ENCODE measurements at regions not wholly inside any gene's neighbourhood (a gene's known extent, or its start where the extent isn't known, plus 50 kb on each side); places are given as distances from the start of the nearest gene placed in this dataset.

DNA sequence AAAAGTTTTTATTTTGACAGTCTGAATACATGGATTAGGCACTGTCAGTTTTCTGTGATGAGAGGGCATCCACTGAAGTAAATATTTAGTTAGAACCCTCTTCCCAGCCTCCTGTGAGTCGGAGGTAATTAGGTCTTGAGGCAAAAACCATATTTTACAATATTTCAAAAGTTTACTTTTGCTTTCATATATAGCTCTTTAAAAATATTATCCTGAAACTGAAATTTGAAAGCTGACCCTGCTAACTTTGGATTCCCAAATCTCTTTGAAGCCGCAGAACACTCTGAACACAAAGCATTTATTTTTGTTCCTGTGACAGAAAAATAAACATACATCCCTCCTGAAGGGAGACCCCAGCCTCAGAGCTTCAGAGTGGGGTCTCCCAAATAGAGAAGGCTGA is 317.4 kb downstream of the KIF20B start:
- no peak for DNase-seq (ENCODE audit: low spot score)
- no peak for TF ChIP-seq FOXA1 (IDR thresholded peaks at IDR 0.05)
- TF ChIP-seq TAF1 (conservative IDR thresholded peaks at IDR 0.05) = no peak
- no peak for TF ChIP-seq HNF4A (conservative IDR thresholded peaks at IDR 0.05)
- no peak for TF ChIP-seq RAD21 (IDR thresholded peaks at IDR 0.05)
- TF ChIP-seq, protein P1, sequence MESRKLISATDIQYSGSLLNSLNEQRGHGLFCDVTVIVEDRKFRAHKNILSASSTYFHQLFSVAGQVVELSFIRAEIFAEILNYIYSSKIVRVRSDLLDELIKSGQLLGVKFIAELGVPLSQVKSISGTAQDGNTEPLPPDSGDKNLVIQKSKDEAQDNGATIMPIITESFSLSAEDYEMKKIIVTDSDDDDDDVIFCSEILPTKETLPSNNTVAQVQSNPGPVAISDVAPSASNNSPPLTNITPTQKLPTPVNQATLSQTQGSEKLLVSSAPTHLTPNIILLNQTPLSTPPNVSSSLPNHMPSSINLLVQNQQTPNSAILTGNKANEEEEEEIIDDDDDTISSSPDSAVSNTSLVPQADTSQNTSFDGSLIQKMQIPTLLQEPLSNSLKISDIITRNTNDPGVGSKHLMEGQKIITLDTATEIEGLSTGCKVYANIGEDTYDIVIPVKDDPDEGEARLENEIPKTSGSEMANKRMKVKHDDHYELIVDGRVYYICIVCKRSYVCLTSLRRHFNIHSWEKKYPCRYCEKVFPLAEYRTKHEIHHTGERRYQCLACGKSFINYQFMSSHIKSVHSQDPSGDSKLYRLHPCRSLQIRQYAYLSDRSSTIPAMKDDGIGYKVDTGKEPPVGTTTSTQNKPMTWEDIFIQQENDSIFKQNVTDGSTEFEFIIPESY (IDR thresholded peaks at IDR 0.05) = no peak
- TF ChIP-seq, protein P2, sequence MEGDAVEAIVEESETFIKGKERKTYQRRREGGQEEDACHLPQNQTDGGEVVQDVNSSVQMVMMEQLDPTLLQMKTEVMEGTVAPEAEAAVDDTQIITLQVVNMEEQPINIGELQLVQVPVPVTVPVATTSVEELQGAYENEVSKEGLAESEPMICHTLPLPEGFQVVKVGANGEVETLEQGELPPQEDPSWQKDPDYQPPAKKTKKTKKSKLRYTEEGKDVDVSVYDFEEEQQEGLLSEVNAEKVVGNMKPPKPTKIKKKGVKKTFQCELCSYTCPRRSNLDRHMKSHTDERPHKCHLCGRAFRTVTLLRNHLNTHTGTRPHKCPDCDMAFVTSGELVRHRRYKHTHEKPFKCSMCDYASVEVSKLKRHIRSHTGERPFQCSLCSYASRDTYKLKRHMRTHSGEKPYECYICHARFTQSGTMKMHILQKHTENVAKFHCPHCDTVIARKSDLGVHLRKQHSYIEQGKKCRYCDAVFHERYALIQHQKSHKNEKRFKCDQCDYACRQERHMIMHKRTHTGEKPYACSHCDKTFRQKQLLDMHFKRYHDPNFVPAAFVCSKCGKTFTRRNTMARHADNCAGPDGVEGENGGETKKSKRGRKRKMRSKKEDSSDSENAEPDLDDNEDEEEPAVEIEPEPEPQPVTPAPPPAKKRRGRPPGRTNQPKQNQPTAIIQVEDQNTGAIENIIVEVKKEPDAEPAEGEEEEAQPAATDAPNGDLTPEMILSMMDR (IDR thresholded peaks at IDR 0.05; ENCODE audit: low read depth, low read length, missing input control) = no peak
- no peak for TF ChIP-seq NR2F2 (IDR thresholded peaks at IDR 0.05)
- TF ChIP-seq, protein P3, sequence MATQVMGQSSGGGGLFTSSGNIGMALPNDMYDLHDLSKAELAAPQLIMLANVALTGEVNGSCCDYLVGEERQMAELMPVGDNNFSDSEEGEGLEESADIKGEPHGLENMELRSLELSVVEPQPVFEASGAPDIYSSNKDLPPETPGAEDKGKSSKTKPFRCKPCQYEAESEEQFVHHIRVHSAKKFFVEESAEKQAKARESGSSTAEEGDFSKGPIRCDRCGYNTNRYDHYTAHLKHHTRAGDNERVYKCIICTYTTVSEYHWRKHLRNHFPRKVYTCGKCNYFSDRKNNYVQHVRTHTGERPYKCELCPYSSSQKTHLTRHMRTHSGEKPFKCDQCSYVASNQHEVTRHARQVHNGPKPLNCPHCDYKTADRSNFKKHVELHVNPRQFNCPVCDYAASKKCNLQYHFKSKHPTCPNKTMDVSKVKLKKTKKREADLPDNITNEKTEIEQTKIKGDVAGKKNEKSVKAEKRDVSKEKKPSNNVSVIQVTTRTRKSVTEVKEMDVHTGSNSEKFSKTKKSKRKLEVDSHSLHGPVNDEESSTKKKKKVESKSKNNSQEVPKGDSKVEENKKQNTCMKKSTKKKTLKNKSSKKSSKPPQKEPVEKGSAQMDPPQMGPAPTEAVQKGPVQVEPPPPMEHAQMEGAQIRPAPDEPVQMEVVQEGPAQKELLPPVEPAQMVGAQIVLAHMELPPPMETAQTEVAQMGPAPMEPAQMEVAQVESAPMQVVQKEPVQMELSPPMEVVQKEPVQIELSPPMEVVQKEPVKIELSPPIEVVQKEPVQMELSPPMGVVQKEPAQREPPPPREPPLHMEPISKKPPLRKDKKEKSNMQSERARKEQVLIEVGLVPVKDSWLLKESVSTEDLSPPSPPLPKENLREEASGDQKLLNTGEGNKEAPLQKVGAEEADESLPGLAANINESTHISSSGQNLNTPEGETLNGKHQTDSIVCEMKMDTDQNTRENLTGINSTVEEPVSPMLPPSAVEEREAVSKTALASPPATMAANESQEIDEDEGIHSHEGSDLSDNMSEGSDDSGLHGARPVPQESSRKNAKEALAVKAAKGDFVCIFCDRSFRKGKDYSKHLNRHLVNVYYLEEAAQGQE (IDR thresholded peaks at IDR 0.05) = no peak
- TF ChIP-seq, protein P4, sequence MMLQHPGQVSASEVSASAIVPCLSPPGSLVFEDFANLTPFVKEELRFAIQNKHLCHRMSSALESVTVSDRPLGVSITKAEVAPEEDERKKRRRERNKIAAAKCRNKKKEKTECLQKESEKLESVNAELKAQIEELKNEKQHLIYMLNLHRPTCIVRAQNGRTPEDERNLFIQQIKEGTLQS (IDR thresholded peaks at IDR 0.05) = no peak
- TF ChIP-seq JUND (IDR thresholded peaks at IDR 0.05) = no peak
- TF ChIP-seq FOXA2 (IDR thresholded peaks at IDR 0.05) = no peak
- TF ChIP-seq GABPA (IDR thresholded peaks at IDR 0.05 in 1 of 2, conservative IDR thresholded peaks at IDR 0.05 in 1 of 2) = no peak
- 54% methylated on average over 2 of the region's 2 CpGs for WGBS

DNA sequence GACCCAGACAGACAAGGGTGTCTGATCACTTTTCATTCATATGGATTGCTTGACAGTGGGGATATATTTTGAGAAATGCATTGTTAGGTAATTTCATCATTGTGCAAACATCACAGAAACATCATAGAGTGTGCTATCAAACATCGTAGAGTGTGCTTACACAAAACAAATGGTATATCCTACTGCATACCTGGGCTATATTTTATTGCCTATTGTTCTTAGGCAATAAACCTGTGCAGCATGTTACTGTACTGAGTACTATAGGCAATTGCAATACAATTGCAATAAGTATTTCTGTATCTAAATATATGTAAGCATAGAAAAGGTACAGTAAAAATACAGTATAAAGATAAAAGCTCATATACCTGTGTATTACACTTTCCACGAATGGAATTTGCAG is 319.1 kb downstream of the KIF20B start:
- Histone ChIP-seq H3K36me3 (ENCODE audit: control insufficient read depth in 4 of 4, insufficient read depth in 3 of 4, low read depth in 1 of 4, low read length in 3 of 4) (no peaks in the 10 kb centered on the region), H3K9ac (ENCODE audit: low read depth in 1 of 2, low read length in 2 of 2) (no peak overlapping the region), H3K27me3 (ENCODE audit: control insufficient read depth in 4 of 4, insufficient read depth in 4 of 4, low read length in 3 of 4) (no peaks in the 10 kb centered on the region), H3K27ac (ENCODE audit: low read depth in 1 of 2, low read length in 2 of 2) (no peak overlapping the region), H3K4me3 (ENCODE audit: low read depth in 1 of 3, low read length in 3 of 3) (no peak overlapping the region), H3K9me3 (ENCODE audit: control insufficient read depth in 4 of 4, low read length in 3 of 4) (peaks cover 0 to 5% (median 0%) of the 10 kb centered on the region in 4 donors), H3K4me1 (ENCODE audit: control insufficient read depth in 4 of 4, insufficient read depth in 4 of 4, low read length in 3 of 4) (no peaks in the 10 kb centered on the region)
- DNase-seq (ENCODE audit: low spot score) = no peak
- WGBS = 69% methylated on average over 2 of the region's 2 CpGs
- no peak for TF ChIP-seq GABPA (IDR thresholded peaks at IDR 0.05 in 1 of 2, conservative IDR thresholded peaks at IDR 0.05 in 1 of 2)
- TF ChIP-seq RAD21 (IDR thresholded peaks at IDR 0.05) = no peak
- no peak for TF ChIP-seq HNF4A (conservative IDR thresholded peaks at IDR 0.05)
- TF ChIP-seq, protein P2 (IDR thresholded peaks at IDR 0.05; ENCODE audit: low read depth, low read length, missing input control) = no peak
- TF ChIP-seq, protein P3 (IDR thresholded peaks at IDR 0.05) = no peak
- no peak for TF ChIP-seq HNF4G (IDR thresholded peaks at IDR 0.05)
- TF ChIP-seq YY1 (IDR thresholded peaks at IDR 0.05) = no peak
- TF ChIP-seq TAF1 (conservative IDR thresholded peaks at IDR 0.05) = no peak
- TF ChIP-seq FOXA2 (IDR thresholded peaks at IDR 0.05) = no peak
- no peak for TF ChIP-seq RXRA (IDR thresholded peaks at IDR 0.05)
- TF ChIP-seq EGR1 (IDR thresholded peaks at IDR 0.05; ENCODE audit: low read depth in 2 of 2) = no peak
- TF ChIP-seq JUND (IDR thresholded peaks at IDR 0.05) = no peak
- no peak for TF ChIP-seq SP1 (IDR thresholded peaks at IDR 0.05)
- TF ChIP-seq, protein P4 (IDR thresholded peaks at IDR 0.05) = no peak

More for the DNA sequence above, 317.4 kb downstream of the KIF20B start:
- H3K27me3 ChIP-seq (ENCODE audit: control insufficient read depth in 4 of 4, insufficient read depth in 4 of 4, low read length in 3 of 4) = no peaks in the 10 kb centered on the region
- no peaks in the 10 kb centered on the region for H3K4me1 ChIP-seq (ENCODE audit: control insufficient read depth in 4 of 4, insufficient read depth in 4 of 4, low read length in 3 of 4)
- no peak overlapping the region for H3K4me3 ChIP-seq (ENCODE audit: low read depth in 1 of 3, low read length in 3 of 3)
- H3K36me3 ChIP-seq (ENCODE audit: control insufficient read depth in 4 of 4, insufficient read depth in 3 of 4, low read depth in 1 of 4, low read length in 3 of 4) = no peaks in the 10 kb centered on the region
- H3K9ac ChIP-seq (ENCODE audit: low read depth in 1 of 2, low read length in 2 of 2) = no peak overlapping the region
- no peak overlapping the region for H3K27ac ChIP-seq (ENCODE audit: low read depth in 1 of 2, low read length in 2 of 2)
- peaks cover 0 to 5% (median 0%) of the 10 kb centered on the region in 4 donors for H3K9me3 ChIP-seq (ENCODE audit: control insufficient read depth in 4 of 4, low read length in 3 of 4)
